Natural killer cell (primary cell): ENCODE measurements at regions not wholly inside any gene's neighbourhood (a gene's known extent, or its start where the extent isn't known, plus 50 kb on each side); places are given as distances from the start of the nearest gene placed in this dataset.

Experiments
- ATAC-seq, 3 donors: fragments of 150-1000 bp in 2 of 3; fragments of 200-7000 bp in 1 of 3; cut with Tn5 transposase; 1 replicate in 1 of 3; 2 replicates in 2 of 3; pipeline ENCODE4 v1.10.0; 2021; ENCODE audit warnings: mild to moderate bottlenecking in 2 of 3, moderate library complexity in 2 of 3
- DNase-seq, 2 donors: peaks; one replicate each; pipeline versions ENCODE4 v3.0.0 to v3.0.0-alpha.2; 2013 to 2021; ENCODE audit warnings: mixed read lengths in 1 of 2
- H3K27ac ChIP-seq: one replicate; pipeline ENCODE4 v1.5.1; 2013; ENCODE audit warnings: mild to moderate bottlenecking, low read length
- H3K27me3 ChIP-seq: one replicate; pipeline ENCODE4 v1.6.1; 2013; ENCODE audit warnings: low read length; ENCODE audit not compliant: control insufficient read depth, insufficient read depth
- H3K36me3 ChIP-seq: one replicate; pipeline ENCODE4 v1.6.1; 2013; ENCODE audit warnings: low read length; ENCODE audit not compliant: control insufficient read depth, insufficient read depth
- H3K4me1 ChIP-seq: one replicate; pipeline ENCODE4 v1.6.1; 2013; ENCODE audit warnings: low read length; ENCODE audit not compliant: control insufficient read depth, insufficient read depth
- H3K4me3 ChIP-seq: one replicate; pipeline ENCODE4 v1.5.1; 2013; ENCODE audit warnings: low read length
- H3K9me3 ChIP-seq: one replicate; pipeline ENCODE4 v1.6.1; 2013; ENCODE audit warnings: low read length; ENCODE audit not compliant: control insufficient read depth, insufficient read depth
- H3K27ac Mint-ChIP-seq, 2 donors: one replicate each; pipeline ENCODE4 v1.8.0; 2022; ENCODE audit warnings: mild to moderate bottlenecking in 2 of 2, mixed read lengths in 2 of 2, moderate library complexity in 1 of 2
- H3K27me3 Mint-ChIP-seq, 2 donors: one replicate each; pipeline ENCODE4 v1.8.0; 2022; ENCODE audit warnings: low read depth in 2 of 2, mixed read lengths in 2 of 2
- H3K36me3 Mint-ChIP-seq: one replicate; pipeline ENCODE4 v1.8.0; 2022; ENCODE audit warnings: mixed read lengths
- H3K4me1 Mint-ChIP-seq, 2 donors: one replicate each; pipeline ENCODE4 v1.8.0; 2022; ENCODE audit warnings: mixed read lengths in 2 of 2
- H3K4me3 Mint-ChIP-seq: one replicate; pipeline ENCODE4 v1.8.0; 2022; ENCODE audit warnings: mild to moderate bottlenecking, moderate library complexity, mixed read lengths
- H3K9me3 Mint-ChIP-seq, 2 donors: one replicate each; pipeline ENCODE4 v1.8.0; 2022; ENCODE audit warnings: mixed read lengths in 2 of 2
- WGBS: methylation state at CpG from one replicate; pipeline ENCODE4 v1.1.7; 2013; ENCODE audit warnings: missing lambda C conversion rate; ENCODE audit not compliant: insufficient coverage; 5-methylcytosine and 5-hydroxymethylcytosine counted together
- intact Hi-C: fragments of 100-400 bp; cut with micrococcal nuclease; formaldehyde crosslinking; loops from one replicate; pipeline ENCODE4 v1.14.2; 2022
- TF ChIP-seq, protein P1 (sequence below): fragments of 200-600 bp; IDR thresholded peaks from one replicate; pipeline ENCODE4 v1.8.0; 2022; ENCODE audit warnings: antibody characterized with exemption

DNA sequence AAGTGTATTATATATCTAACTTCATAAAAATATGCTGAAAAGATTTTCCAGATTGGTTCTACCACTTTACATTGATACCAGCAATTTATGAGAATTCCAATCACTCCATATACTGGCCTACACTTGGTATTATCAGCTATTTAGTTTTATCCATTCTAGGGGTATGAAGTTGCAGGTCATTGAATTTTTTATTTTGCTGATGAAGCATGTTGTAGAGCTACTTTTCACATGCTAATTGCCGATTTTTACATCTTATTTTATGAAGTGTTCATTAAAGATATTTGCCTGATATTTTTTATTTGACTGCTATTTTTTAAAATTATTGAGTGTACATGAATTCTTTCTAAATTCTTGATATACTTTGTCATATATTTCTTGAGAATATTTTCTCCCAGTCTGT is 542.1 kb downstream of the ADCYAP1 start:
- DNase-seq (no peak), ATAC-seq (no peak)
- H3K36me3 Mint-ChIP-seq = no peaks in the 10 kb centered on the region
- intact Hi-C loops = no loop called here
- no peaks in the 10 kb centered on the region for H3K27me3 Mint-ChIP-seq
- peaks cover 0 to 3% of the 10 kb centered on the region in 2 donors for H3K9me3 Mint-ChIP-seq
- H3K27me3 ChIP-seq = no peaks in the 10 kb centered on the region
- H3K27ac Mint-ChIP-seq = no peak overlapping the region
- WGBS = no CpG with 5 or more reads among the region's 1 CpG
- TF ChIP-seq, protein P1, sequence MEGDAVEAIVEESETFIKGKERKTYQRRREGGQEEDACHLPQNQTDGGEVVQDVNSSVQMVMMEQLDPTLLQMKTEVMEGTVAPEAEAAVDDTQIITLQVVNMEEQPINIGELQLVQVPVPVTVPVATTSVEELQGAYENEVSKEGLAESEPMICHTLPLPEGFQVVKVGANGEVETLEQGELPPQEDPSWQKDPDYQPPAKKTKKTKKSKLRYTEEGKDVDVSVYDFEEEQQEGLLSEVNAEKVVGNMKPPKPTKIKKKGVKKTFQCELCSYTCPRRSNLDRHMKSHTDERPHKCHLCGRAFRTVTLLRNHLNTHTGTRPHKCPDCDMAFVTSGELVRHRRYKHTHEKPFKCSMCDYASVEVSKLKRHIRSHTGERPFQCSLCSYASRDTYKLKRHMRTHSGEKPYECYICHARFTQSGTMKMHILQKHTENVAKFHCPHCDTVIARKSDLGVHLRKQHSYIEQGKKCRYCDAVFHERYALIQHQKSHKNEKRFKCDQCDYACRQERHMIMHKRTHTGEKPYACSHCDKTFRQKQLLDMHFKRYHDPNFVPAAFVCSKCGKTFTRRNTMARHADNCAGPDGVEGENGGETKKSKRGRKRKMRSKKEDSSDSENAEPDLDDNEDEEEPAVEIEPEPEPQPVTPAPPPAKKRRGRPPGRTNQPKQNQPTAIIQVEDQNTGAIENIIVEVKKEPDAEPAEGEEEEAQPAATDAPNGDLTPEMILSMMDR = no peak
- no peaks in the 10 kb centered on the region for H3K4me1 ChIP-seq
- H3K27ac ChIP-seq = no peak overlapping the region
- H3K9me3 ChIP-seq = peaks cover 12% of the 10 kb centered on the region
- H3K36me3 ChIP-seq = no peaks in the 10 kb centered on the region
- H3K4me3 ChIP-seq = no peak overlapping the region
- no peak overlapping the region for H3K4me3 Mint-ChIP-seq
- no peaks in the 10 kb centered on the region for H3K4me1 Mint-ChIP-seq

DNA sequence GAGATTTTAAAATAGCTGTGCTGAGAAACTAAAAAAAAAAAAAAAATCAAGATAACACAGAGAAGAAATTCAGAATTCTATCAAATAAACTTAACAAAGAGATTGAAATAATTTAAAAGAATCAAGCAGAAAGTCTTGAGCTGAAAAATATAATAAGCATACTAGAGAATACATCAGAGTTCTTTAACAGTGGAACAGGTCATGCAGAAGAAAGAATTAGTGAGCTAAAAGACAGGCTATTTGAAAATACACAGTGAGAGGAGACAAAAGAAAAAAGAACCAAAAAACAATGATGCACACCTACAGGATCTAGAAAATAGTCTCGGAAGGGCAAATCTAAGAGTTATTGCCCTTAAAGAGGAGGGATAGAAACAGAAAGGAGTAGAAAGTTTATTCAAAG is 548.1 kb downstream of the ADCYAP1 start:
- no peaks in the 10 kb centered on the region for H3K4me1 Mint-ChIP-seq
- no CpG with 5 or more reads among the region's 1 CpG for WGBS
- Histone ChIP-seq H3K27ac (no peak overlapping the region), H3K4me3 (no peak overlapping the region), H3K4me1 (no peaks in the 10 kb centered on the region), H3K36me3 (no peaks in the 10 kb centered on the region), H3K9me3 (peaks cover 16% of the 10 kb centered on the region), H3K27me3 (no peaks in the 10 kb centered on the region)
- H3K27me3 Mint-ChIP-seq = no peaks in the 10 kb centered on the region
- no peak overlapping the region for H3K4me3 Mint-ChIP-seq
- no peak for DNase-seq
- TF ChIP-seq, protein P1 = no peak
- intact Hi-C loops = no loop called here
- no peak overlapping the region for H3K27ac Mint-ChIP-seq
- H3K36me3 Mint-ChIP-seq = peaks cover 8% of the 10 kb centered on the region
- H3K9me3 Mint-ChIP-seq = peaks cover 15 to 26% of the 10 kb centered on the region in 2 donors
- ATAC-seq = no peak

DNA sequence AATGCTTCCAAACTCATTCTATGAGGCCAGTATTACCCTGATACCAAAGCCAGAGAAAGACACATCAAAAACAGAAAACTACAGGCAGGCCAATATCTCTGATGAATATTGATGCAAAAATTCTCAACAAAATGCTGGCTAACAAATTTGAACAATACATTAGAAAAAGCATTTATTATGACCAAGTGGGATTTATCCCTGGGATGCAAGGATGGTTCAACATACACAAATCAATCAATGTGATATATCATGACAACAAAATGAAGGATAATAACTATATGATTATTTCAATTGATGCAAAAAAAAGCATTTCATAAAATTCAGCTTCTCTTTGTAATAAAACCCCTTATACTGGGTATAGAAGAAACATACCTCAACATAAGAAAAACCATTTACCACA is 550.9 kb downstream of the ADCYAP1 start:
- DNase-seq (no peak), ATAC-seq (no peak)
- H3K27me3 ChIP-seq = no peaks in the 10 kb centered on the region
- H3K27ac ChIP-seq = no peak overlapping the region
- H3K9me3 ChIP-seq = peaks cover 14% of the 10 kb centered on the region
- Mint-ChIP-seq H3K27ac (no peak overlapping the region), H3K4me3 (no peak overlapping the region), H3K4me1 (no peaks in the 10 kb centered on the region), H3K27me3 (no peaks in the 10 kb centered on the region), H3K36me3 (peaks cover 8% of the 10 kb centered on the region), H3K9me3 (peaks cover 22 to 28% of the 10 kb centered on the region in 2 donors)
- no peaks in the 10 kb centered on the region for H3K36me3 ChIP-seq
- intact Hi-C loops = no loop called here
- H3K4me1 ChIP-seq = no peaks in the 10 kb centered on the region
- no peak overlapping the region for H3K4me3 ChIP-seq
- TF ChIP-seq, protein P1 = no peak

DNA sequence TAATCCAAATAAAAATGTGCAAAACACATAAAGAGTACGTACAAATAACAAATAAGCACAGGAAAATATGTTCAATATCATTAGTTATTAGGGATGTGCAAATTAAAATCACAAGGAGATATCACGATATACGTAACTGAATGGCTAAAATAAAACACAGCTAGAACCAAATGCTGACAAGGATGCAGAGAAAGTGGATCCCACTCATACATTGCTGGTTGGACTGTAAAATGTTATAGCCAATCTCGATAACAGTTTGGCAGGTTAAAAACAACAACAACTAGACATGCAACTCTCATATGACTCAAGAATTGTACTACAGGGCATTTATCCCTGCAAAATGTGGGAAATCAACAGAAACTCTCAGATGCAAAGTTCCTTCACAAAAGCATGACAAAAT is 553.9 kb downstream of the ADCYAP1 start:
- TF ChIP-seq, protein P1 = no peak
- H3K9me3 Mint-ChIP-seq = peaks cover 22 to 25% of the 10 kb centered on the region in 2 donors
- ATAC-seq = no peak
- Histone ChIP-seq H3K27me3 (no peaks in the 10 kb centered on the region), H3K9me3 (no peaks in the 10 kb centered on the region), H3K36me3 (no peaks in the 10 kb centered on the region), H3K4me1 (no peaks in the 10 kb centered on the region), H3K4me3 (no peak overlapping the region), H3K27ac (no peak overlapping the region)
- 83% methylated on average over 3 of the region's 4 CpGs for WGBS
- H3K36me3 Mint-ChIP-seq = peaks cover 8% of the 10 kb centered on the region
- H3K4me3 Mint-ChIP-seq = no peak overlapping the region
- intact Hi-C loops = no loop called here
- H3K27ac Mint-ChIP-seq = no peak overlapping the region
- no peak for DNase-seq
- H3K4me1 Mint-ChIP-seq = no peaks in the 10 kb centered on the region
- no peaks in the 10 kb centered on the region for H3K27me3 Mint-ChIP-seq
